ENCODE measurements at regions not wholly inside any gene's neighbourhood (a gene's known extent, or its start where the extent isn't known, plus 50 kb on each side); places are given as distances from the start of the nearest gene placed in this dataset.

GRCh38 chr7:142595816-142596516, 153.3 kb upstream of the PRSS1 start:
- FAIRE-seq (no peak), DNase-seq (ENCODE audit: insufficient read length, low spot score) (no peak)
- TF ChIP-seq TAF1 (IDR thresholded peaks at IDR 0.05; ENCODE audit: low read depth, low read length) (no peak), POLR2AphosphoS5 (IDR thresholded peaks at IDR 0.05; ENCODE audit: low read depth, low read length) (no peak), SPI1 (IDR thresholded peaks at IDR 0.05; ENCODE audit: low read depth, low read length) (no peak), POLR2A (IDR thresholded peaks at IDR 0.05; ENCODE audit: low read depth, low read length) (no peak), POU2F2 (IDR thresholded peaks at IDR 0.05; ENCODE audit: low read depth, low read length) (no peak), PAX5 (IDR thresholded peaks at IDR 0.05; ENCODE audit: insufficient read depth, low read length, severe bottlenecking) (no peak)

- DNase-seq (ENCODE audit: insufficient read length, low spot score), result no peak
- TF ChIP-seq POLR2A (IDR thresholded peaks at IDR 0.05; ENCODE audit: low read depth, low read length) (no peak), POLR2AphosphoS5 (IDR thresholded peaks at IDR 0.05; ENCODE audit: low read depth, low read length) (no peak), SPI1 (IDR thresholded peaks at IDR 0.05; ENCODE audit: low read depth, low read length) (no peak), POU2F2 (IDR thresholded peaks at IDR 0.05; ENCODE audit: low read depth, low read length) (no peak), TAF1 (IDR thresholded peaks at IDR 0.05; ENCODE audit: low read depth, low read length) (no peak)
- FAIRE-seq, result no peak
Measured at GRCh38 chr7:142594078-142594477, 155.2 kb upstream of the PRSS1 start.

GRCh38 chr7:142593106-142593505, 156.2 kb upstream of the PRSS1 start:
- TF ChIP-seq TAF1 (IDR thresholded peaks at IDR 0.05; ENCODE audit: low read depth, low read length), result no peak
- no peak for DNase-seq (ENCODE audit: insufficient read length, low spot score)
- no peak for FAIRE-seq

- DNase-seq (ENCODE audit: insufficient read length, low spot score), result no peak
- no peak for FAIRE-seq
- TF ChIP-seq POLR2A (IDR thresholded peaks at IDR 0.05; ENCODE audit: low read depth, low read length) (no peak), POU2F2 (IDR thresholded peaks at IDR 0.05; ENCODE audit: low read depth, low read length) (no peak), PAX5 (IDR thresholded peaks at IDR 0.05; ENCODE audit: insufficient read depth, low read length, severe bottlenecking) (no peak), POLR2AphosphoS5 (IDR thresholded peaks at IDR 0.05; ENCODE audit: low read depth, low read length) (no peak), TAF1 (IDR thresholded peaks at IDR 0.05; ENCODE audit: low read depth, low read length) (no peak), SPI1 (IDR thresholded peaks at IDR 0.05; ENCODE audit: low read depth, low read length) (no peak)
Measured at GRCh38 chr7:142592664-142593063, 156.6 kb upstream of the PRSS1 start.

- FAIRE-seq, result no peak
Measured at GRCh38 chr7:142592231-142592630, 157.0 kb upstream of the PRSS1 start.

GRCh38 chr7:142590830-142591457, 158.3 kb upstream of the PRSS1 start:
- FAIRE-seq (no peak), DNase-seq (ENCODE audit: insufficient read length, low spot score) (no peak)
- TF ChIP-seq PAX5 (IDR thresholded peaks at IDR 0.05; ENCODE audit: insufficient read depth, low read length, severe bottlenecking) (no peak), TAF1 (IDR thresholded peaks at IDR 0.05; ENCODE audit: low read depth, low read length) (no peak), POU2F2 (IDR thresholded peaks at IDR 0.05; ENCODE audit: low read depth, low read length) (no peak), POLR2A (IDR thresholded peaks at IDR 0.05; ENCODE audit: low read depth, low read length) (no peak), SPI1 (IDR thresholded peaks at IDR 0.05; ENCODE audit: low read depth, low read length) (no peak), POLR2AphosphoS5 (IDR thresholded peaks at IDR 0.05; ENCODE audit: low read depth, low read length) (no peak)

More at GRCh38 chr7:142592231-142592630, 157.0 kb upstream of the PRSS1 start:
- no peak for DNase-seq (ENCODE audit: insufficient read length, low spot score)
- no peak for TF ChIP-seq POU2F2 (IDR thresholded peaks at IDR 0.05; ENCODE audit: low read depth, low read length)
- TF ChIP-seq POLR2AphosphoS5 (IDR thresholded peaks at IDR 0.05; ENCODE audit: low read depth, low read length), result no peak
- no peak for TF ChIP-seq TAF1 (IDR thresholded peaks at IDR 0.05; ENCODE audit: low read depth, low read length)
- no peak for TF ChIP-seq POLR2A (IDR thresholded peaks at IDR 0.05; ENCODE audit: low read depth, low read length)
- TF ChIP-seq PAX5 (IDR thresholded peaks at IDR 0.05; ENCODE audit: insufficient read depth, low read length, severe bottlenecking), result no peak
- TF ChIP-seq SPI1 (IDR thresholded peaks at IDR 0.05; ENCODE audit: low read depth, low read length), result no peak

- FAIRE-seq, result no peak
- no peak for DNase-seq (ENCODE audit: insufficient read length, low spot score)
- TF ChIP-seq POU2F2 (IDR thresholded peaks at IDR 0.05; ENCODE audit: low read depth, low read length), result no peak
- no peak for TF ChIP-seq SPI1 (IDR thresholded peaks at IDR 0.05; ENCODE audit: low read depth, low read length)
- no peak for TF ChIP-seq POLR2A (IDR thresholded peaks at IDR 0.05; ENCODE audit: low read depth, low read length)
- no peak for TF ChIP-seq PAX5 (IDR thresholded peaks at IDR 0.05; ENCODE audit: insufficient read depth, low read length, severe bottlenecking)
- TF ChIP-seq TAF1 (IDR thresholded peaks at IDR 0.05; ENCODE audit: low read depth, low read length), result no peak
- TF ChIP-seq POLR2AphosphoS5 (IDR thresholded peaks at IDR 0.05; ENCODE audit: low read depth, low read length), result no peak
Measured at GRCh38 chr7:142590077-142590476, 159.2 kb upstream of the PRSS1 start.

- TF ChIP-seq TAF1 (IDR thresholded peaks at IDR 0.05; ENCODE audit: low read depth, low read length) (no peak), POLR2AphosphoS5 (IDR thresholded peaks at IDR 0.05; ENCODE audit: low read depth, low read length) (no peak), SPI1 (IDR thresholded peaks at IDR 0.05; ENCODE audit: low read depth, low read length) (no peak), PAX5 (IDR thresholded peaks at IDR 0.05; ENCODE audit: insufficient read depth, low read length, severe bottlenecking) (no peak)
- no peak for FAIRE-seq
- DNase-seq (ENCODE audit: insufficient read length, low spot score), result peak; percentile 22
Measured at GRCh38 chr7:142587578-142588191, 161.6 kb upstream of the PRSS1 start.

- FAIRE-seq (no peak), DNase-seq (ENCODE audit: insufficient read length, low spot score) (no peak)
- TF ChIP-seq SPI1 (IDR thresholded peaks at IDR 0.05; ENCODE audit: low read depth, low read length), result 0 out of 2 replicates have a peak, but pooled peaks have one; percentile 19
- no peak for TF ChIP-seq TAF1 (IDR thresholded peaks at IDR 0.05; ENCODE audit: low read depth, low read length)
- TF ChIP-seq POLR2AphosphoS5 (IDR thresholded peaks at IDR 0.05; ENCODE audit: low read depth, low read length), result no peak
Measured at GRCh38 chr7:142586611-142587010, 162.7 kb upstream of the PRSS1 start.

GRCh38 chr7:142585425-142585824, 163.8 kb upstream of the PRSS1 start:
- no peak for TF ChIP-seq SPI1 (IDR thresholded peaks at IDR 0.05; ENCODE audit: low read depth, low read length)
- no peak for TF ChIP-seq POU2F2 (IDR thresholded peaks at IDR 0.05; ENCODE audit: low read depth, low read length)
- TF ChIP-seq PAX5 (IDR thresholded peaks at IDR 0.05; ENCODE audit: insufficient read depth, low read length, severe bottlenecking), result no peak
- no peak for TF ChIP-seq POLR2A (IDR thresholded peaks at IDR 0.05; ENCODE audit: low read depth, low read length)
- TF ChIP-seq POLR2AphosphoS5 (IDR thresholded peaks at IDR 0.05; ENCODE audit: low read depth, low read length), result no peak
- no peak for TF ChIP-seq TAF1 (IDR thresholded peaks at IDR 0.05; ENCODE audit: low read depth, low read length)
- no peak for DNase-seq (ENCODE audit: insufficient read length, low spot score)

More at GRCh38 chr7:142585425-142585824, 163.8 kb upstream of the PRSS1 start:
- no peak for FAIRE-seq
